ENCODE measurements at regions not wholly inside any gene's neighbourhood (a gene's known extent, or its start where the extent isn't known, plus 50 kb on each side); places are given as distances from the start of the nearest gene placed in this dataset.
"Not testable (repeated sequence)": the region's sequence is repeated elsewhere in the genome, so short reads cannot be mapped to it uniquely, and the experiment has no call there.

DNA sequence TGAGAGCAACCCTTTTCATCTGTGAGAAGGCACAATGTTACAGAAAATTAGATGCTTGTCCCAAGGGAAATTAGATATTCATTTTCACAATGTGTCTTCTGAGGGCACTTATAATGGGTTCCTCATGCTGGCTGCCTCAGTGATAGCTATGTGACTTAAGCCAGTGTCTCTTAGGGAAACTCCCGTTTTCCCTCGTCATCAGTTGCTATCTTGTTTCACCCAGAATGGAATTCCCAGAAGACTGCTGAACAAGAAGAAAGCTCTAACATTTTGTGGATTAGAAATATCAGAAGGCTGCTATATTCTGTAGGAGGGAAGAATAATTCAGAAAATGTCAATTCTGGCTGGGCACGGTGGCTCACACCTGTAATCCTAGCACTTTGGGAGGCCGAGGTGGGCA lies 67.9 kb upstream of the WDR72 start:
- no peak for DNase-seq (ENCODE audit: extremely low read depth, low read depth)
- no peak overlapping the region for H3K4me3 ChIP-seq (replicated peaks; ENCODE audit: low read depth, low read length)
- TF ChIP-seq, protein P1, sequence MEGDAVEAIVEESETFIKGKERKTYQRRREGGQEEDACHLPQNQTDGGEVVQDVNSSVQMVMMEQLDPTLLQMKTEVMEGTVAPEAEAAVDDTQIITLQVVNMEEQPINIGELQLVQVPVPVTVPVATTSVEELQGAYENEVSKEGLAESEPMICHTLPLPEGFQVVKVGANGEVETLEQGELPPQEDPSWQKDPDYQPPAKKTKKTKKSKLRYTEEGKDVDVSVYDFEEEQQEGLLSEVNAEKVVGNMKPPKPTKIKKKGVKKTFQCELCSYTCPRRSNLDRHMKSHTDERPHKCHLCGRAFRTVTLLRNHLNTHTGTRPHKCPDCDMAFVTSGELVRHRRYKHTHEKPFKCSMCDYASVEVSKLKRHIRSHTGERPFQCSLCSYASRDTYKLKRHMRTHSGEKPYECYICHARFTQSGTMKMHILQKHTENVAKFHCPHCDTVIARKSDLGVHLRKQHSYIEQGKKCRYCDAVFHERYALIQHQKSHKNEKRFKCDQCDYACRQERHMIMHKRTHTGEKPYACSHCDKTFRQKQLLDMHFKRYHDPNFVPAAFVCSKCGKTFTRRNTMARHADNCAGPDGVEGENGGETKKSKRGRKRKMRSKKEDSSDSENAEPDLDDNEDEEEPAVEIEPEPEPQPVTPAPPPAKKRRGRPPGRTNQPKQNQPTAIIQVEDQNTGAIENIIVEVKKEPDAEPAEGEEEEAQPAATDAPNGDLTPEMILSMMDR (IDR thresholded peaks at IDR 0.05; ENCODE audit: low read depth, low read length, missing control alignments), result no peak

- DNase-seq (ENCODE audit: extremely low read depth, low read depth), result no peak
- TF ChIP-seq, protein P1 (IDR thresholded peaks at IDR 0.05; ENCODE audit: low read depth, low read length, missing control alignments), result no peak
- H3K4me3 ChIP-seq (replicated peaks; ENCODE audit: low read depth, low read length), result no peak overlapping the region
These were observed 52.1 kb upstream of the WDR72 start for GRCh38 chr15:53811530-53811929.

GRCh38 chr15:53810306-53810705 lies 50.8 kb upstream of the WDR72 start:
- not testable (repeated sequence) for H3K4me3 ChIP-seq (replicated peaks; ENCODE audit: low read depth, low read length)

More at GRCh38 chr15:53810306-53810705, 50.8 kb upstream of the WDR72 start:
- DNase-seq (ENCODE audit: extremely low read depth, low read depth), result not testable (repeated sequence)

Measured in HFF-Myc (cell line).